Dermis microvascular lymphatic vessel endothelial cell (primary cell): ENCODE measurements at regions not wholly inside any gene's neighbourhood (a gene's known extent, or its start where the extent isn't known, plus 50 kb on each side); places are given as distances from the start of the nearest gene placed in this dataset.

Source experiments
- DNase-seq, 2 donors: peaks; one replicate each; pipeline versions ENCODE4 v3.0.0 to v3.0.0-alpha.2; 2010; ENCODE audit warnings: low read depth in 2 of 2

- no peak for DNase-seq
Measured at GRCh38 chr7:41834805-41835694, 132.2 kb upstream of the INHBA start.

GRCh38 chr7:41832941-41833340, 130.1 kb upstream of the INHBA start:
- DNase-seq, result no peak

GRCh38 chr7:41830271-41830670, 127.4 kb upstream of the INHBA start:
- no peak for DNase-seq

DNA sequence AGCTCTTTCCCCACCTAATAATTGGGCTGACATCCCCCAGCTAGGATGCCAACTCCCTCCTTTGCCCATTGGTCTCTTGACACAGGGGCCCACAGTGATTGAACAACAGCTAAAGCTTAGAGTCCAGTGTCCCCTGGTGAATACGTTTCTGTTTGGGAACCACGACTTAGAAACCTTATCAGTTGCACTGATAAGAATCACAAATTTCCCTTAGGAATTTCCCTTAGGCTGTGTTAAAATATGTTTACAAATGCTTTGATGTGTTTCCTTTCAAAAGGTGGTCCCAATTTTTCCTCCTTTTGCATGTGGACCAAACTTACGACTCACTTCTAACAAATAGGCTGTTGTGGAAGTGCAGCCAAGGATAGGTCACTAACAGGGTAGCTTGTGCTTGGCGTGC, 126.0 kb upstream of the INHBA start:
- no peak for DNase-seq

DNA sequence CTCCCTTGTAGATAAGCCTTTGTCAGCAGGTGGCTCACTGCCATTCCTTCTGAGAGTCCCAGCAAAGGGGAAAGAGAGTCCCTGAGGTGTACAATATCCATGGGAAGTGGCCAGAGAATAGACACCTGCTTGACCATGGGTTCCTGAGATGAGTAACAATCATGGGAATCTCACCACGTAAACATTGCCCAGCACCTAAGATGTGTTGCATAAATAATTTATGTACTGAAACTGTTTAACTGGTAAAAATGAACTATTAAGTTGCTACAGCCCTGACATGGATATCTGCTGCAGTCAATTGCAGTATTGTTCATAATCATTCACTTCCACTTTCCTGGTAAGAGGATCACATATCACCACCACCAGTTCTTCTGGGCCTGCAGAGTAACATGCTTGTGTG, 123.8 kb upstream of the INHBA start:
- DNase-seq, result no peak

- no peak for DNase-seq
Measured at GRCh38 chr7:41825927-41826480, 123.1 kb upstream of the INHBA start.

DNA sequence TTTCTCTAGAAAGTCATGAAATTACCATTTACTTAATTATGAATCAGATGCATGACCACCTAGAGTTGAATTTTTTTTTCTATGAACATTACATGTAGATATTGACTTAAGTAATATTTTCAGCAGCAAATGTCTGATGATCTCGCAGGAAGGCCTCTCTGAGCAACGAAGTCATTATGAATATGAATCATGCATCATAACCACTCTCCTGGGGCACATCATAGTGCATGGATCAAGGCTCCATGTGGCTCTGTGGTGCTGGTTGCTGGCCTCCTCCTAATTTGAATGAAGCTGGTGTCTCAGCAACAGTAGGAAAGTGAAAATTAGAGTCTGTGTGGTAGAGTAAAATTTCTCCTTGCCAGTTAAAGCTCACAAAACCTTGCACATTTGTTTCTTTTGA, 121.4 kb upstream of the INHBA start:
- no peak for DNase-seq

- DNase-seq, result no peak
Measured at GRCh38 chr7:41822259-41822817, 119.4 kb upstream of the INHBA start.

- no peak for DNase-seq
Measured at GRCh38 chr7:41821521-41822213, 118.8 kb upstream of the INHBA start.

GRCh38 chr7:41820111-41820671, 117.3 kb upstream of the INHBA start:
- DNase-seq, result no peak

DNA sequence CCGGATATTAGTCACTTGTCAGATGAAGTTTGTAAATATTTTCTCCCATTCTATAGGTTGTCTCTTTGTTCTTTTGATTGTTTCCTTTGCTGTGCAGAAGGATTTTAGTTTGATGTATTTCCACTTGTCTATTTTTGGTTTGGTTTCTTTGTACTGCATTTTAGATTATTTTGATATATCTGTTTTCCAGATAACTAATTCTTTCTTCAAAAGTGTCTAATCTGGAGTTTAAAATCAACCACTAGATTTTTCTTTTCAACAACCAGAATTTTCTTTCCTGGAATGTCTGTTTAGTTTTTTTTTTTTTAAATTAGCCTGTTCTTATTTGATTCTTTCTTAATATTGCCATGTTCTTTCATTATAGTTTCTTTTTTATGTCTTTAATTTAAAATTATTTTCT, 116.8 kb upstream of the INHBA start:
- DNase-seq, result no peak

DNA sequence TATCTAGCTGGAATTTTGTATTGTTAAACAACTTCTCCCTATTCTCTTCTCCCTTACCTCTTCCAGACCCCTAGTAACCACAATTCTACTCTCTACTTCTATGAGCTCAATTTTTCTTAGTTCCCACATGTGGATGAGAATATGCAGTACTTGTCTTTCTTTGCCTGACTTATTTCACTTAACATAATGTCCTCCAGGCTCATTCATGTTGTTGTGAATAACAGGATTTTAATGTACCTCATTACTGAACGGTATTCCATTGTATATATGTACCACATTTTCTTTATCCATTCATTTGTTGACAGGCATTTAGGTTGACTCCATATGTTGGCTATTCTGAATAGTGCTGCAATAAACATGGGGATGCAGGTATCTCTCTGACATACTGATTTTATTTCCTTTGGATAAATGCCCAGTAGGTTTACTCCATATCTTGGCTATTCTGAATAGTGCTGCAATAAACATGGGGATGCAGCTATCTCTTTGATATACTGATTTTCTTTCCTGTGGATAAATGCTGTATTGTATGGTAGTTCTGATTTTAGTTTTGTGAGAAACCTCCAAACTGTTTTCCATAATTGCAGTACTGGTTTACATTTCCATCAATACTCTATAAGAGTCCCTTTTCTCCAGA, 116.0 kb upstream of the INHBA start:
- no peak for DNase-seq

DNA sequence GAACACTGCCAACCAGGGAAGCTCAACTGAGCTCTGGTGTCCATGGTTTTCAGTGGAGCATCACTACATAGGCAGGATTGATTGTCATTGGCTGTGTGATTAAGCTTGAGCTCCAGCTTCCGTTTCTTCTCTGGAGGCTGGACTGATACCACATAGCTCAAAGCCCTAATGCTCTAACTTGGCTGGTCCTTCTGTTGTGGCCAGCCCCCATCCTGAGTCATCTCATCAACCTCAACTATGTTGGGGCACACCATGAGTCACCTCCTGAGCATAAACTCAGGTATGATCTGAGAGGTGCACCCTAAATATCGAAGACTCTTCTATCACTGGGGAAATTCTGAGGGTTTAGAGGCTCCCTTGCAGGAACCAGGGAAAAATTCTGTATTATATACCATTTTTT, 114.5 kb upstream of the INHBA start:
- DNase-seq, result no peak

DNA sequence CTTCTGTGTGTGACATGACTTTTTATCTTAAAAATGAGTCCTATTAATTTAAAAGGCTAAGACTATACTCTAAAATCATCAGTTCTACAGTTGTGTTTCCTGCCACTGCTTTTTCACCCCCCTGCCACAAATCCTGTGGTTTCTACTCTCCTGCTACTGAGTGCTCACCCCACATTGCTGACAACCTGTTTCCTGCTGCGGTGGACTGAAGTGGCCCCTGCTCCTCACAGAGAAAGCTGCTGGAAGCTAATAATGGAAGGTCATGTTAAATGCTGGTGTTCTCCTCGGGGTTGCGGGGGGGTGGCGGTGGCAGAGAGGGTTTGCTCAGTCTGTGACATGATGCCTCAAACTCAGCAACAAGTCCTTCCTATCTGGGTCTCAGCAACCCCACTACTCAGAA, 113.2 kb upstream of the INHBA start:
- no peak for DNase-seq

DNA sequence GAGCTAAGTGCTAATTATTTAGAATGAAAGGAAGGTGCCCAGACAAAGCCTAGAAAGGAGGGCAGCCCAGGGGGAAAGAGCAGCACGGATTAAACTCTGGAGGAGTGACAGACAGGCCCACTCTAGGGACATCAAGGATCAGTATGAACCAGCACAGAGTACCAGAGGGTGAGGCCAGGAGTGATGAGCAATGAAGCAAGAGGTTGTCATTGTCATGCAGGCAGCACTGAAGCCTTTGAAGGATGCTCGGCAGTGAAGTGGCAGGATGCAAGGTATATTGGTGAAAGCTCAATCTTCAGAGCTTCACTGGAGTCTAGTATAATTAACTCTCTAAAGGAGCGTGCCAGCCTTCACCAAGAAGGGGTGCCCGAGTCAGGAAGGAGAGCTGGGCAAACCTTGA, 112.0 kb upstream of the INHBA start:
- DNase-seq, result no peak

- no peak for DNase-seq
Measured at GRCh38 chr7:41813286-41813685, 110.4 kb upstream of the INHBA start.

GRCh38 chr7:41811941-41812340, 109.1 kb upstream of the INHBA start:
- DNase-seq, result no peak

DNA sequence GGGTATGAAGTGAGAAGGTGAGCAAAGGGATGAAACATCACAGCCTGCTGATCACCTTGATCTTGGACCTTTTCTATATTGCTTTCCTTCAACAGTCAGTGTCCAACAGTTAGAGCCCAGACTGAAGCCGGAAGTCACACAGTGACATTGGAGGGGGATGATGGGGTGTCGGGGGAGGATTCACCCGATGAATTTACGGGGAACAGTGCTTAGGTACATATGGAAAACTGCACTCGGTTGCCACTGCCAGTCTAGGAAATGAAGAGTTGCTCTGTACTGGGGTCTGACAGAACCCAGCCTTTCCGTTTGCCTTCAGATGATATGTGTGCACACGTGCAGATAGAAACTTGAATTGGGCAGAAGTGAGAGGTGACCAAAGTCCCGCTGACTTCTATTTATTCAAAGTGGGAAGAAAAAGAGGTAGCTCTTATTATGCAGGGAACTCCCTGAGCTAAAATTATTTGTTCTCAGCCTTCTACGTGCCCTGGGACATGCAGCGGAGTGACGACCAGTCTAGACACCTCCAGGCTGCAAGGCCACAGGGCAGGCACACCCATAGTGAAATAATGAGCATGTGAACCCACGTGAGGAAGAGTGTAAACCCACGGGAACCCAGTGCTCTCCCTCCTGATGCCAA, 107.2 kb upstream of the INHBA start:
- no peak for DNase-seq

GRCh38 chr7:41809529-41809939, 106.6 kb upstream of the INHBA start:
- no peak for DNase-seq

- DNase-seq, result no peak
Measured at GRCh38 chr7:41809116-41809515, 106.2 kb upstream of the INHBA start.

- DNase-seq, result no peak
Measured at GRCh38 chr7:41808541-41808940, 105.7 kb upstream of the INHBA start.
